HCT116 (cell line): ENCODE measurements at regions not wholly inside any gene's neighbourhood (a gene's known extent, or its start where the extent isn't known, plus 50 kb on each side); places are given as distances from the start of the nearest gene placed in this dataset.

ENCODE experiments used
- ATAC-seq: fragments of 200-7000 bp; cut with Tn5 transposase; 2 replicates; pipeline ENCODE4 v1.9.1; 2020; ENCODE audit warnings: mild to moderate bottlenecking, moderate library complexity
- BruUV-seq: library from RNA; stranded (reverse); fragments of 400-500 nt; replicated peaks from 2 replicates; lab custom pipeline; 2021; lab: Mats Ljungman, UMichigan
- CTCF ChIA-PET: fragments of 300-600 bp; sonication (Branson Sonifier 250); formaldehyde crosslinking; loops from one replicate; lab custom pipeline; 2021; ENCODE audit warnings: antibody characterized with exemption; lab: Charles Lee
- POLR2A ChIA-PET: fragments of 300-600, 350-600 bp; sonication (Branson Sonifier 250); formaldehyde crosslinking; loops from one replicate; lab custom pipeline; 2021; ENCODE audit warnings: antibody characterized with exemption; lab: Charles Lee
- RAD21 ChIA-PET, 2 experiments: fragments of 300-600 bp; sonication (Branson Sonifier 250); formaldehyde crosslinking; loops; one replicate each; lab custom pipeline; 2023; ENCODE audit warnings: low total read pairs in 2 of 2; ENCODE audit not compliant: uncharacterized antibody in 2 of 2, unreplicated experiment in 2 of 2, low non-redundant PET in 1 of 2; lab: Charles Lee
- DNase-seq: peaks from one replicate; pipeline ENCODE4 v3.0.0-alpha.2; 2010; ENCODE audit warnings: low read depth, low spot score
- H2AFZ ChIP-seq: fragments of 200-600 bp; shearing (Covaris generic), sonication (generic); 2 replicates; pipeline ENCODE4 v1.6.1; 2017; ENCODE audit warnings: low read depth, mixed run types, mixed read lengths, antibody characterized with exemption, low read length; ENCODE audit not compliant: poor library complexity, severe bottlenecking
- H3K27ac ChIP-seq: 2 replicates; pipeline ENCODE4 v1.5.1; 2012; ENCODE audit warnings: low read depth, low read length
- H3K27me3 ChIP-seq: fragments of 200-600 bp; sonication (generic); 2 replicates; pipeline ENCODE4 v1.6.1; 2016; ENCODE audit warnings: mixed run types, low read length, mixed read lengths; ENCODE audit not compliant: insufficient read depth
- H3K36me3 ChIP-seq, 2 experiments: fragments of 200-500 bp in 1 of 2; fragments of 200-600 bp in 1 of 2; sonication (Bioruptor generic) in 1 of 2; sonication (generic) in 1 of 2; 2 replicates each; pipeline versions ENCODE4 v1.5.1 to v1.6.1; 2014 to 2016; ENCODE audit warnings: low read length in 2 of 2, inconsistent platforms in 1 of 2, mixed read lengths in 1 of 2, mixed run types in 1 of 2; ENCODE audit not compliant: insufficient read depth in 2 of 2, control insufficient read depth in 1 of 2
- H3K4me1 ChIP-seq, 2 experiments: fragments of 200-600 bp in 1 of 2; sonication (generic) in 1 of 2; 2 replicates each; pipeline versions ENCODE4 v1.5.1 to v1.6.1; 2012 to 2017; ENCODE audit warnings: low read length in 2 of 2, inconsistent platforms in 1 of 2, mild to moderate bottlenecking in 1 of 2, mixed read lengths in 1 of 2, mixed run types in 1 of 2, moderate library complexity in 1 of 2; ENCODE audit not compliant: insufficient read depth in 2 of 2, control insufficient read depth in 1 of 2
- H3K4me2 ChIP-seq: fragments of 200-600 bp; sonication (generic); 2 replicates; pipeline ENCODE4 v1.6.1; 2017; ENCODE audit warnings: mixed run types, low read length, mixed read lengths
- H3K4me3 ChIP-seq, 2 experiments: fragments of 200-600 bp in 1 of 2; sonication (generic) in 1 of 2; replicated peaks in 1 of 2; 2 replicates each; pipeline ENCODE4 v1.5.1; 2011 to 2016; ENCODE audit warnings: low read length in 2 of 2, control low read depth in 1 of 2, low read depth in 1 of 2, mild to moderate bottlenecking in 1 of 2, mixed read lengths in 1 of 2, mixed run types in 1 of 2
- H3K79me2 ChIP-seq: fragments of 200-600 bp; sonication (generic); 2 replicates; pipeline ENCODE4 v1.6.1; 2017; ENCODE audit warnings: mild to moderate bottlenecking, mixed run types, low read length, moderate library complexity, mixed read lengths; ENCODE audit not compliant: insufficient read depth
- H3K9ac ChIP-seq: fragments of 200-600 bp; sonication (generic); 2 replicates; pipeline ENCODE4 v1.6.1; 2016; ENCODE audit warnings: low read length, mixed read lengths
- H3K9me2 ChIP-seq: fragments of 200-600 bp; sonication (generic), shearing (Covaris generic); 2 replicates; pipeline ENCODE4 v1.6.1; 2017; ENCODE audit warnings: mixed run types, mild to moderate bottlenecking, moderate library complexity; ENCODE audit not compliant: insufficient read depth
- H3K9me3 ChIP-seq, 2 experiments: fragments of 200-500 bp in 1 of 2; fragments of 200-600 bp in 1 of 2; sonication (Bioruptor generic) in 1 of 2; sonication (generic) in 1 of 2; 2 replicates each; pipeline ENCODE4 v1.6.1; 2014 to 2017; ENCODE audit warnings: low read length in 2 of 2, mixed read lengths in 2 of 2, inconsistent platforms in 1 of 2, low read depth in 1 of 2, mild to moderate bottlenecking in 1 of 2, mixed run types in 1 of 2, moderate library complexity in 1 of 2; ENCODE audit not compliant: control insufficient read depth in 1 of 2, insufficient read depth in 1 of 2
- H4K20me1 ChIP-seq: fragments of 200-600 bp; sonication (generic), shearing (Covaris generic); 2 replicates; pipeline ENCODE4 v1.6.1; 2017; ENCODE audit warnings: mixed run types, mild to moderate bottlenecking, moderate library complexity; ENCODE audit not compliant: insufficient read depth
- ATF3 ChIP-seq: IDR thresholded peaks from 2 replicates; pipeline ENCODE4 v1.6.1; 2012
- CTCF ChIP-seq, 3 experiments: fragments of 200-600 bp in 1 of 3; sonication (generic) in 1 of 3; IDR thresholded peaks in 2 of 3; conservative IDR thresholded peaks in 1 of 3; 2 replicates each; pipeline ENCODE4 v1.5.1; 2012 to 2017; ENCODE audit warnings: low read depth in 2 of 3, low read length in 2 of 3, antibody characterized with exemption in 1 of 3, borderline replicate concordance in 1 of 3, control low read depth in 1 of 3, mild to moderate bottlenecking in 1 of 3, mixed read lengths in 1 of 3, mixed run types in 1 of 3, moderate library complexity in 1 of 3; ENCODE audit not compliant: insufficient read depth in 1 of 3
- EGR1 ChIP-seq: IDR thresholded peaks from 2 replicates; pipeline ENCODE4 v1.6.1; 2012; ENCODE audit warnings: low read depth
- ELF1 ChIP-seq: IDR thresholded peaks from 2 replicates; pipeline ENCODE4 v1.6.1; 2012; ENCODE audit warnings: low read depth, borderline replicate concordance
- EZH2 ChIP-seq: fragments of 200-600 bp; sonication (generic); IDR thresholded peaks from 2 replicates; pipeline ENCODE4 v1.6.1; 2017; ENCODE audit warnings: antibody characterized with exemption, mixed run types
- EZH2phosphoT487 ChIP-seq: fragments of 200-600 bp; IDR thresholded peaks from 2 replicates; pipeline ENCODE4 v1.6.1; 2018; ENCODE audit warnings: antibody characterized with exemption, borderline replicate concordance
- FOSL1 ChIP-seq: IDR thresholded peaks from 2 replicates; pipeline ENCODE4 v1.6.1; 2012; ENCODE audit warnings: low read depth
- JUND ChIP-seq: IDR thresholded peaks from 2 replicates; pipeline ENCODE4 v1.6.1; 2012
- MAX ChIP-seq: IDR thresholded peaks from 2 replicates; pipeline ENCODE4 v1.6.1; 2012
- POLR2A ChIP-seq: IDR thresholded peaks from 2 replicates; pipeline ENCODE4 v1.7.0; 2011; ENCODE audit warnings: borderline replicate concordance; ENCODE audit not compliant: insufficient read depth, insufficient read length; ENCODE audit errors: extremely low read depth
- POLR2AphosphoS5 ChIP-seq: IDR thresholded peaks from 2 replicates; pipeline ENCODE4 v1.6.1; 2011; ENCODE audit warnings: mild to moderate bottlenecking, low read depth, low read length, moderate library complexity
- RAD21 ChIP-seq: IDR thresholded peaks from 2 replicates; pipeline ENCODE4 v1.6.1; 2012; ENCODE audit warnings: low read depth, mild to moderate bottlenecking
- SIN3A ChIP-seq: IDR thresholded peaks from 2 replicates; pipeline ENCODE4 v1.6.1; 2012; ENCODE audit warnings: low read depth
- SP1 ChIP-seq: IDR thresholded peaks from 2 replicates; pipeline ENCODE4 v1.6.1; 2012; ENCODE audit warnings: low read depth
- SRF ChIP-seq: IDR thresholded peaks from 2 replicates; pipeline ENCODE4 v1.6.1; 2012; ENCODE audit warnings: low read depth
- YY1 ChIP-seq: IDR thresholded peaks from 2 replicates; pipeline ENCODE4 v1.6.1; 2011; ENCODE audit warnings: low read length, low read depth, moderate library complexity, mild to moderate bottlenecking; ENCODE audit not compliant: insufficient replicate concordance; ENCODE audit errors: extremely low read depth
- ZBTB33 ChIP-seq: IDR thresholded peaks from 2 replicates; pipeline ENCODE4 v1.6.1; 2011; ENCODE audit warnings: mild to moderate bottlenecking, low read length, moderate library complexity; ENCODE audit not compliant: insufficient replicate concordance; ENCODE audit errors: extremely low read depth
- ZFX ChIP-seq: fragments of 450-650 bp; IDR thresholded peaks from 2 replicates; pipeline ENCODE4 v1.6.1; 2017
- ZNF274 ChIP-seq: fragments of 200-500 bp; sonication (Bioruptor generic); IDR thresholded peaks from 2 replicates; pipeline ENCODE4 v1.6.1; 2014; ENCODE audit warnings: mild to moderate bottlenecking, low read depth, low read length, inconsistent platforms
- intact Hi-C: fragments of 100-400 bp; cut with micrococcal nuclease; formaldehyde crosslinking; loops from 2 replicates; pipeline ENCODE4 v1.10.0; 2022
- TF ChIP-seq, protein P1 (sequence below): IDR thresholded peaks from 2 replicates; pipeline ENCODE4 v1.6.1; 2012; ENCODE audit warnings: low read depth

DNA sequence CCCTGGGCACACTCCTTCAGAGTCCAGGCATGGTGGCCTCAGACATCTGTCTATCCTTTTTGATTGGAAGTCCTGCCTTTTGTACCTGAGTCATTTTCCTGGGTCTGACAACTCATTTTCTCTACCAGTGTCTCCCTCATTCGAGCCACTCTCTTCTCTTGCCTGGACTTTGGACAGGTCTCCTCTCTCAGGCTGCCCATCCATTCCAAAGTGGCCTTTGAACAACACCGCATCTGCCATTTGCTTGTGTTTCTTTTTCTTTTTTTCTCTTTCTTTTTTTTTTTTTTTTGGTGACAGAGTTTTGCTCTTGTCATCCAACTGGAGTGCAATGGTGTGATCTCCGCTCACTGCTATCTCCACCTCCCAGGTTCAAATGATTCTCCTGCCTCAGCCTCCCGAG is 142.1 kb upstream of the COBL start (continued):
- no peak for TF ChIP-seq ZFX

GRCh38 chr7:51457079-51457478 is 140.5 kb upstream of the COBL start:
- no TSS peak for BruUV-seq
- H2AFZ ChIP-seq: no peak overlapping the region
- ChIA-PET CTCF (no interaction called here), POLR2A (no interaction called here), RAD21 (no interaction called here)
- no peak overlapping the region for H3K27ac ChIP-seq
- H3K79me2 ChIP-seq: no peaks in the 10 kb centered on the region
- no peak overlapping the region for H3K4me3 ChIP-seq
- no peaks in the 10 kb centered on the region for H3K9me2 ChIP-seq
- no peaks in the 10 kb centered on the region for H3K4me1 ChIP-seq
- no peak overlapping the region for H3K9ac ChIP-seq
- intact Hi-C loops: no loop called here
- H3K27me3 ChIP-seq: 0 out of 2 replicates have a peak, but pooled peaks cover 16% of the 10 kb centered on the region
- ATAC-seq: no peak
- no peaks in the 10 kb centered on the region for H3K36me3 ChIP-seq
- H3K9me3 ChIP-seq: no peaks in the 10 kb centered on the region
- no peaks in the 10 kb centered on the region for H4K20me1 ChIP-seq
- no peak overlapping the region for H3K4me2 ChIP-seq
- TF ChIP-seq RAD21 (no peak), FOSL1 (no peak), SIN3A (no peak), EGR1 (no peak), ELF1 (no peak), ZBTB33 (no peak), POLR2A (no peak), EZH2 (no peak), POLR2AphosphoS5 (no peak), SP1 (no peak), ATF3 (no peak), JUND (no peak), ZNF274 (no peak), MAX (no peak), YY1 (no peak), CTCF (IDR thresholded peaks at IDR 0.05 in 2 of 3, conservative IDR thresholded peaks at IDR 0.05 in 1 of 3; ENCODE audit: borderline replicate concordance in 1 of 3, insufficient read depth in 1 of 3, low read depth in 2 of 3, low read length in 2 of 3) (no peak), EZH2phosphoT487 (no peak), SRF (no peak)
- TF ChIP-seq, protein P1, sequence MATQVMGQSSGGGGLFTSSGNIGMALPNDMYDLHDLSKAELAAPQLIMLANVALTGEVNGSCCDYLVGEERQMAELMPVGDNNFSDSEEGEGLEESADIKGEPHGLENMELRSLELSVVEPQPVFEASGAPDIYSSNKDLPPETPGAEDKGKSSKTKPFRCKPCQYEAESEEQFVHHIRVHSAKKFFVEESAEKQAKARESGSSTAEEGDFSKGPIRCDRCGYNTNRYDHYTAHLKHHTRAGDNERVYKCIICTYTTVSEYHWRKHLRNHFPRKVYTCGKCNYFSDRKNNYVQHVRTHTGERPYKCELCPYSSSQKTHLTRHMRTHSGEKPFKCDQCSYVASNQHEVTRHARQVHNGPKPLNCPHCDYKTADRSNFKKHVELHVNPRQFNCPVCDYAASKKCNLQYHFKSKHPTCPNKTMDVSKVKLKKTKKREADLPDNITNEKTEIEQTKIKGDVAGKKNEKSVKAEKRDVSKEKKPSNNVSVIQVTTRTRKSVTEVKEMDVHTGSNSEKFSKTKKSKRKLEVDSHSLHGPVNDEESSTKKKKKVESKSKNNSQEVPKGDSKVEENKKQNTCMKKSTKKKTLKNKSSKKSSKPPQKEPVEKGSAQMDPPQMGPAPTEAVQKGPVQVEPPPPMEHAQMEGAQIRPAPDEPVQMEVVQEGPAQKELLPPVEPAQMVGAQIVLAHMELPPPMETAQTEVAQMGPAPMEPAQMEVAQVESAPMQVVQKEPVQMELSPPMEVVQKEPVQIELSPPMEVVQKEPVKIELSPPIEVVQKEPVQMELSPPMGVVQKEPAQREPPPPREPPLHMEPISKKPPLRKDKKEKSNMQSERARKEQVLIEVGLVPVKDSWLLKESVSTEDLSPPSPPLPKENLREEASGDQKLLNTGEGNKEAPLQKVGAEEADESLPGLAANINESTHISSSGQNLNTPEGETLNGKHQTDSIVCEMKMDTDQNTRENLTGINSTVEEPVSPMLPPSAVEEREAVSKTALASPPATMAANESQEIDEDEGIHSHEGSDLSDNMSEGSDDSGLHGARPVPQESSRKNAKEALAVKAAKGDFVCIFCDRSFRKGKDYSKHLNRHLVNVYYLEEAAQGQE: no peak
- TF ChIP-seq, all 23 proteins: peak for 0
- no peak for DNase-seq
